ENCODE measurements at regions not wholly inside any gene's neighbourhood (a gene's known extent, or its start where the extent isn't known, plus 50 kb on each side); places are given as distances from the start of the nearest gene placed in this dataset.
"Not testable (repeated sequence)": the region's sequence is repeated elsewhere in the genome, so short reads cannot be mapped to it uniquely, and the experiment has no call there.

DNA sequence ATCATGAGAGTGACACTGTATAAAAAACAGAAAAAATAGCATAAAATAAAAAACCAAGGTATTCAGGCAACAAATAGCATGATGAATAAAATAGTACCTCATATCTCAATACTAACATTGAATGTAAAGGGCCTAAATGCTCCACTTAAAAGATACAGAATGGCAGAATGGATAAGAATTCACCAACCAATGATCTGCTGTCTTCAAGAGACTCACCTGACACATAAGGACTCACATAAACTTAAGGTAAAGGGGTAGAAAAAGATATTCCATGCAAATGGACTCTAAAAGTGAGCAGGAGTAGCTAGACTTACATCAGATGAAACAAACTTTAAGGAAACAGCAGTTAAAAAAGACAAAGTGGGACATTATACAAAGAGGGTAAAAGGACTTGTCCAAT, 232.4 kb downstream of the RBM26 start:
- TF ChIP-seq, protein P1, sequence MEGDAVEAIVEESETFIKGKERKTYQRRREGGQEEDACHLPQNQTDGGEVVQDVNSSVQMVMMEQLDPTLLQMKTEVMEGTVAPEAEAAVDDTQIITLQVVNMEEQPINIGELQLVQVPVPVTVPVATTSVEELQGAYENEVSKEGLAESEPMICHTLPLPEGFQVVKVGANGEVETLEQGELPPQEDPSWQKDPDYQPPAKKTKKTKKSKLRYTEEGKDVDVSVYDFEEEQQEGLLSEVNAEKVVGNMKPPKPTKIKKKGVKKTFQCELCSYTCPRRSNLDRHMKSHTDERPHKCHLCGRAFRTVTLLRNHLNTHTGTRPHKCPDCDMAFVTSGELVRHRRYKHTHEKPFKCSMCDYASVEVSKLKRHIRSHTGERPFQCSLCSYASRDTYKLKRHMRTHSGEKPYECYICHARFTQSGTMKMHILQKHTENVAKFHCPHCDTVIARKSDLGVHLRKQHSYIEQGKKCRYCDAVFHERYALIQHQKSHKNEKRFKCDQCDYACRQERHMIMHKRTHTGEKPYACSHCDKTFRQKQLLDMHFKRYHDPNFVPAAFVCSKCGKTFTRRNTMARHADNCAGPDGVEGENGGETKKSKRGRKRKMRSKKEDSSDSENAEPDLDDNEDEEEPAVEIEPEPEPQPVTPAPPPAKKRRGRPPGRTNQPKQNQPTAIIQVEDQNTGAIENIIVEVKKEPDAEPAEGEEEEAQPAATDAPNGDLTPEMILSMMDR (IDR thresholded peaks at IDR 0.05) = not testable (repeated sequence)
- TF ChIP-seq, protein P2, sequence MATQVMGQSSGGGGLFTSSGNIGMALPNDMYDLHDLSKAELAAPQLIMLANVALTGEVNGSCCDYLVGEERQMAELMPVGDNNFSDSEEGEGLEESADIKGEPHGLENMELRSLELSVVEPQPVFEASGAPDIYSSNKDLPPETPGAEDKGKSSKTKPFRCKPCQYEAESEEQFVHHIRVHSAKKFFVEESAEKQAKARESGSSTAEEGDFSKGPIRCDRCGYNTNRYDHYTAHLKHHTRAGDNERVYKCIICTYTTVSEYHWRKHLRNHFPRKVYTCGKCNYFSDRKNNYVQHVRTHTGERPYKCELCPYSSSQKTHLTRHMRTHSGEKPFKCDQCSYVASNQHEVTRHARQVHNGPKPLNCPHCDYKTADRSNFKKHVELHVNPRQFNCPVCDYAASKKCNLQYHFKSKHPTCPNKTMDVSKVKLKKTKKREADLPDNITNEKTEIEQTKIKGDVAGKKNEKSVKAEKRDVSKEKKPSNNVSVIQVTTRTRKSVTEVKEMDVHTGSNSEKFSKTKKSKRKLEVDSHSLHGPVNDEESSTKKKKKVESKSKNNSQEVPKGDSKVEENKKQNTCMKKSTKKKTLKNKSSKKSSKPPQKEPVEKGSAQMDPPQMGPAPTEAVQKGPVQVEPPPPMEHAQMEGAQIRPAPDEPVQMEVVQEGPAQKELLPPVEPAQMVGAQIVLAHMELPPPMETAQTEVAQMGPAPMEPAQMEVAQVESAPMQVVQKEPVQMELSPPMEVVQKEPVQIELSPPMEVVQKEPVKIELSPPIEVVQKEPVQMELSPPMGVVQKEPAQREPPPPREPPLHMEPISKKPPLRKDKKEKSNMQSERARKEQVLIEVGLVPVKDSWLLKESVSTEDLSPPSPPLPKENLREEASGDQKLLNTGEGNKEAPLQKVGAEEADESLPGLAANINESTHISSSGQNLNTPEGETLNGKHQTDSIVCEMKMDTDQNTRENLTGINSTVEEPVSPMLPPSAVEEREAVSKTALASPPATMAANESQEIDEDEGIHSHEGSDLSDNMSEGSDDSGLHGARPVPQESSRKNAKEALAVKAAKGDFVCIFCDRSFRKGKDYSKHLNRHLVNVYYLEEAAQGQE (IDR thresholded peaks at IDR 0.05; ENCODE audit: insufficient read depth in 1 of 2, low read depth in 2 of 2, low read length in 1 of 2) = not testable (repeated sequence)

Data from Panc1 (cell line).